Retinal pigment epithelial cell (primary cell): ENCODE measurements at regions not wholly inside any gene's neighbourhood (a gene's known extent, or its start where the extent isn't known, plus 50 kb on each side); places are given as distances from the start of the nearest gene placed in this dataset.

Source experiments
- DNase-seq: peaks from one replicate; pipeline ENCODE4 v3.0.0-alpha.2; 2010; ENCODE audit warnings: low read depth
- H3K4me3 ChIP-seq: 2 replicates; pipeline ENCODE4 v1.5.1; 2011; ENCODE audit warnings: mild to moderate bottlenecking, low read length, control low read depth, moderate library complexity
- TF ChIP-seq, protein P1 (sequence below): conservative IDR thresholded peaks from 2 replicates; pipeline ENCODE4 v1.5.1; 2011; ENCODE audit warnings: low read depth, low read length, control low read depth, inconsistent platforms

DNA sequence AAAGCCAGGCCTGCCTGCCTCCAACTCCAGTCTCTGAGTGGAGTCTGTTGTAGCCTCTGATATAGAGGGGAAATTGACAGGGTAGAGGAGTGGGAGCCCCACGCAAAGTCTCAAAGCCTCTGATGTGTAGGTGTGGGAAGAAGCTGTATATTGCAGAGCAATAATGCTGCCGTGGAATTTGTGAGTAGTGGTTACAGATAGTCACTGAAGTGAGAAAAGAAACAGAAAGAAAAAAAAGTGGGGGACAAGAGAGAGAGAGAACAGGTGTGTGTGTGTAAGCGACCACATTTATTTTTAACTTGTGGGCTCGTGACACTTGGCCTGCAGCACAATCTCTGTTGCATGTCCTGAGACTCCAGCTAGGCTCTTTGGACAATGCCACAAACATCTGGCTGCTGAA, 227.8 kb downstream of the NSG2 start:
- H3K4me3 ChIP-seq = no peak overlapping the region
- TF ChIP-seq, protein P1, sequence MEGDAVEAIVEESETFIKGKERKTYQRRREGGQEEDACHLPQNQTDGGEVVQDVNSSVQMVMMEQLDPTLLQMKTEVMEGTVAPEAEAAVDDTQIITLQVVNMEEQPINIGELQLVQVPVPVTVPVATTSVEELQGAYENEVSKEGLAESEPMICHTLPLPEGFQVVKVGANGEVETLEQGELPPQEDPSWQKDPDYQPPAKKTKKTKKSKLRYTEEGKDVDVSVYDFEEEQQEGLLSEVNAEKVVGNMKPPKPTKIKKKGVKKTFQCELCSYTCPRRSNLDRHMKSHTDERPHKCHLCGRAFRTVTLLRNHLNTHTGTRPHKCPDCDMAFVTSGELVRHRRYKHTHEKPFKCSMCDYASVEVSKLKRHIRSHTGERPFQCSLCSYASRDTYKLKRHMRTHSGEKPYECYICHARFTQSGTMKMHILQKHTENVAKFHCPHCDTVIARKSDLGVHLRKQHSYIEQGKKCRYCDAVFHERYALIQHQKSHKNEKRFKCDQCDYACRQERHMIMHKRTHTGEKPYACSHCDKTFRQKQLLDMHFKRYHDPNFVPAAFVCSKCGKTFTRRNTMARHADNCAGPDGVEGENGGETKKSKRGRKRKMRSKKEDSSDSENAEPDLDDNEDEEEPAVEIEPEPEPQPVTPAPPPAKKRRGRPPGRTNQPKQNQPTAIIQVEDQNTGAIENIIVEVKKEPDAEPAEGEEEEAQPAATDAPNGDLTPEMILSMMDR = no peak
- DNase-seq = no peak

DNA sequence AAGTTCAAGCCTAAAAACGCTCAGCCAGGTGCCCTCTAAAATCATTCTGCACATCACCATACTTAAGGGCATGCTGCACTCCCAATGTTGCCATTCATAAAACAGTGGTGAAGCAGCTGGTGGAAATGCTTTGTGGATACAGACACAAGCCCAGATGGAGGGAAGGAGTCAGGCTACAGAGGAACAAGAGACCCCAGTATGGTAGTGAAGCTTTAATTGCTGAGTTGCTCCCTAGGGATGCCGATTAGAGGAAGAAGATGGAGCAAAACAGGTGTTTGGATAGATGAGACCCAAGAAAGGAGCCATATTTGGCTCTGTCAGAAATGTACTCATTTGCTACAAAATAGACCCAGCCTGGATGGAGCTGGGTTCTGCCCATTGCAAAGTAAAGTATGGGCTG, 230.5 kb downstream of the NSG2 start:
- DNase-seq = no peak
- H3K4me3 ChIP-seq = no peak overlapping the region
- TF ChIP-seq, protein P1 = no peak

DNA sequence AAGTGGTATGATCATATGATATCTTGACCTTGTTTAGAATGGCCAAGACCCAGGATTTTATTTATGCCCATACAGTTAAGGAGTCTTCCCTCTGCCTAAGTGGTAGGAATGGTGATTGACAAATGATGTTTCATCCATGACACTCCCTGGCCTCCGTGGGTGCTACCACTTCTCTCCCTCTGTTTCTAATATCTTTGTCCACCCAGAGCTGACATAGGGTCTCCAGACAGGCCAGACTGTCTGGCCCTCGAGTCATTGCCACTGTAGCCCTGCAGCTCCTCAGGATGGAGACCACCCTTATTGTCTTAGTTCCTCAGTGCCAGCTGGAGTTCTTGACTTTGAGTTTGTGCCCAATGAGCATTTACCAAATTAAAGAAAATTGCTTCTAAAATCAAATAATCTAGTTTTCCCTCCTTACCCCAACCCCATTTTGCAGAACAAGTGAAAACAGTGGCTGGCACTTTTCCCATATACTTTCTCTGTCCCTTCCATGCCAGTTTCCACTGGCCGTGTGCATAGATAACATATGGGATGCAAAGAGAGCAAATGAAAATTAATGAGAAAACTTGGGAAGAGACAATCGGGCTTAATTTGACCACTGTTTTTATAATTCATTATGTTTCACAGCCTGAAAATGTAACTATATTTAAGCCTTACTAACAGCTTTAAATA, 235.7 kb downstream of the NSG2 start:
- DNase-seq = no peak
- no peak overlapping the region for H3K4me3 ChIP-seq
- TF ChIP-seq, protein P1 = no peak

DNA sequence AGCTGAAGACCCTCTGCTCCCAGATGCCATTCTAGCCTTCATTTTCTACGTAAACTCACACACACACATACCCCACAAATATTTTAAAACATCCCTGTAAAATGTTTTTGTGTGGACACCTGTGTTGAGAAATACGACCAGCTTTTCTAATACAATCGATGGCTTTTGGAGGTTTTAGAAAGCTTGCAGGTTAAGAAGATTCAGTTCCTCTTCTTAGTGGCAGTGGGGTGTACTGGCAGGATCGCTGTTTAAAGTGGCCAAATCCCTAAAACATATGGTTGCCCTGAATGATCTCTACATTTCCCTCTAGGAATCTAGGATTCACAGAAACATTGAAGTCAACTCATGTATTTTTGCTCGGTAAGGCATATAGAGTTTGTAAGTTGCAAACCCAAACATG, 236.3 kb downstream of the NSG2 start:
- TF ChIP-seq, protein P1 = no peak
- no peak overlapping the region for H3K4me3 ChIP-seq
- no peak for DNase-seq

DNA sequence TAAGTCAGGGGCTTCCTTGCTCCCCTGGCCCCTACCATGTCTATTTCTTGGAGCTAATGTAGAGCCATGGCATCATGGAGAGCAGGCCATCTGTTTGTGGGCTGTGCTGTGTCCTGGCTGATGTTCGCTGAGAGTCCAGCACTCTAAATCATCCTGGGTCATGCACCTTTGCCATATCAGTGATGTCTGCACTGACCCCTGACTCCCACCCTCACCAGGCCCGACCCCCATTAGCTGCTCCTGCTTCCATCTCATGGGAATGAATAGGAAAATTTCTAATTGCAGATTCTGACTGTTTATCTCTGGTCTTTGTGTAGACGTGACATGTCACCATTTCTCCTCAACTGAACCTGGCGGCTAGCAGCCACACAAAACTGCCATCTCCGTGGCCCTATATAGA, 236.9 kb downstream of the NSG2 start:
- DNase-seq = no peak
- TF ChIP-seq, protein P1 = no peak
- no peak overlapping the region for H3K4me3 ChIP-seq

DNA sequence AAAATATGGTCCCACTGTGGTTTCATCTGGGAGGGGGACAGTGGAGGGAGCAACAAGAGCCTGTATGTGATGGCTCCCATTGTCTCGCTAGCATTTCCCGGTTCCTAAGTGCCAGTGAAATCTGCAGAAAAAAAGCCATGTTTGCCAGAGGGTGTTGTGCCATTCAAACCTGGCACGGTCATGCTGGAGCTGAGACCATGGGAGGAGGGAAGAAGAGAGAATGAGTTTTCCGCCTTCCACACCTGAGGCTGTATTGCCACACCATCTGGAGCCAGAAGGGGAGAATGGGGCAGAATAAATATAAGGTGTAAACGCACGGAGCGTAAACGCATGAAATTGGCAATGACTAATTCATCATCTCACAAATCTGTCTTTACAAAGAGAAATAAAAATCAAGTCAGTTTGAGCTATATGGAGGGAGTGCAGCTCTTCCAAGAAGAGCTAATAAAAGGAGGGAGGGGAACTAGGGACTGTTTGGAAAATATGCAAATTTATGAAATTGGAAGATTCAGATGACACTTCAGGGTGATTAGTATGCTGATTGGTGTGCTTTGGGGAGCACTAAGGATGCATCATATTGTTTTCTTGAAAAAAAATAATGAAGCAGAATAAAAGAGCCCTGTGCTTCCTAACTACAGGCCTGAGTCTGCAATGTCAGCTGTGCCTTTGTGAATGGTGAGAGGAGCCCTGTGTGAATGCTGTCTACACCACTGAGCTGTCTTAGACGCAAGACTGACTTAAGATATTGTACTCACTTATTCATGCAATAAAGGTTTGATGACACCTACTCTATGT, 237.9 kb downstream of the NSG2 start:
- no peak for DNase-seq
- H3K4me3 ChIP-seq = no peak overlapping the region
- TF ChIP-seq, protein P1 = no peak

DNA sequence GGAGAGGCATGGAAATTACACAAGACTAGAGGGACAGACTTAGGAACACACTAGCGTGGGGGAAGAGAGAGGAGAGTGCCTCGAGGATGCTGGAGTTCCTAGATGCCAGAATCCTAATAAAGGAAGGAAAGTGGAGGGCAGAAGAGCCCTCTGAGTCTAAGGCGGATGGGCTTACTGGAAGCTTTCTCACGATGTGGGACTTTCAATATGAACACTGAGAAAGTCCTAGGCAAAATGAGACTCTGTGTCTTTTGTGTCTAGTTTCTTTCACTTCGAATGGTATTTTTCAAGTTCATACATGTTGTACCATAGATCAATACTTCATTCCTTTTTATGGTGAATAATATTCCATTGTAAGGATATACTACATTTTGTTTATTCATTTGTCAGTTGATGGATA, 239.4 kb downstream of the NSG2 start:
- DNase-seq = no peak
- no peak overlapping the region for H3K4me3 ChIP-seq
- TF ChIP-seq, protein P1 = no peak
